GM19372 (cell line): ENCODE measurements at regions not wholly inside any gene's neighbourhood (a gene's known extent, or its start where the extent isn't known, plus 50 kb on each side); places are given as distances from the start of the nearest gene placed in this dataset.

Experiments
- ATAC-seq: cut with Tn5 transposase; IDR thresholded peaks from one replicate; pipeline ENCODE4 v1.9.1; 2021; ENCODE audit warnings: mild to moderate bottlenecking, low read depth, moderate library complexity; ENCODE audit not compliant: unreplicated experiment

- no peak for ATAC-seq
These were observed 954.3 kb upstream of the ACVR2A start for GRCh38 chr2:146890491-146890890.

GRCh38 chr2:146879882-146880281 lies 964.9 kb upstream of the ACVR2A start:
- no peak for ATAC-seq

GRCh38 chr2:146874260-146874658 lies 970.6 kb upstream of the ACVR2A start:
- ATAC-seq: no peak

- ATAC-seq: no peak
These were observed 971.1 kb upstream of the ACVR2A start for GRCh38 chr2:146873646-146874259.

GRCh38 chr2:146873056-146873455 lies 971.8 kb upstream of the ACVR2A start:
- no peak for ATAC-seq

- ATAC-seq: no peak
These were observed 974.1 kb upstream of the ACVR2A start for GRCh38 chr2:146870691-146871090.

GRCh38 chr2:146869328-146869727 lies 975.5 kb upstream of the ACVR2A start:
- ATAC-seq: no peak

GRCh38 chr2:146868051-146868450 lies 976.8 kb upstream of the ACVR2A start:
- ATAC-seq: no peak

GRCh38 chr2:146867477-146867986 lies 977.3 kb upstream of the ACVR2A start:
- no peak for ATAC-seq

GRCh38 chr2:146853741-146854444 lies 990.9 kb upstream of the ACVR2A start:
- no peak for ATAC-seq

GRCh38 chr2:146852661-146853060 lies 992.2 kb upstream of the ACVR2A start:
- no peak for ATAC-seq

- ATAC-seq: no peak
These were observed 994.1 kb upstream of the ACVR2A start for GRCh38 chr2:146850746-146851145.

GRCh38 chr2:146847846-146848245 lies 997.0 kb upstream of the ACVR2A start:
- ATAC-seq: no peak

GRCh38 chr2:146844226-146844990 lies 1000.4 kb upstream of the ACVR2A start:
- ATAC-seq: no peak

- no peak for ATAC-seq
These were observed 1007.0 kb upstream of the ACVR2A start for GRCh38 chr2:146837857-146838256.

GRCh38 chr2:146826388-146826787 lies 1018.4 kb upstream of the ACVR2A start:
- ATAC-seq: no peak

- no peak for ATAC-seq
These were observed 1023.0 kb upstream of the ACVR2A start for GRCh38 chr2:146821836-146822316.

GRCh38 chr2:146820672-146821071 lies 1024.2 kb upstream of the ACVR2A start:
- ATAC-seq: no peak

- no peak for ATAC-seq
These were observed 1026.7 kb upstream of the ACVR2A start for GRCh38 chr2:146818122-146818521.

GRCh38 chr2:146817613-146818012 lies 1027.2 kb upstream of the ACVR2A start:
- ATAC-seq: no peak

- no peak for ATAC-seq
These were observed 1029.9 kb upstream of the ACVR2A start for GRCh38 chr2:146814971-146815370.
